ENCODE measurements at regions not wholly inside any gene's neighbourhood (a gene's known extent, or its start where the extent isn't known, plus 50 kb on each side); places are given as distances from the start of the nearest gene placed in this dataset.

DNA sequence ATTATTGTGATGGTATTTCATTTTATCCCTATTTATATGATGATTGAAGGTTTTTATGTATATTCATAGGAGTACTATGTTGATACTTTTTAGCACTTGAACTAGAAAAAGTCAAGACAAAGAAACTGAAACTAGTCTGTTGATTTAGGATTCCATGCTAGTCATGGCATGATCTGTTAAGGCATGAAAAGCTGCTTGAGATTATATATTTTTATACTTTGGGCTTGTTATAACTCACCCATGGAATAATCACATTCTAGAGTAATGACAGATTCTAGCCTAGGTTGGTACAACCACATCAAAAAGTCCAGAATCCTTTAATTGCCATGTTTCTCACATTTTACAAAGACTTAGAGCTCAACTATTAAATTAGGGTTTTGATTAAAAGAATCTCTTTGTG lies 472.6 kb upstream of the CELF4 start:
- Histone ChIP-seq H2AFZ (ENCODE audit: low read length) (no peak overlapping the region), H3K9me3 (ENCODE audit: low read length) (no peaks in the 10 kb centered on the region), H3K9me2 (ENCODE audit: low read depth, low read length) (no peaks in the 10 kb centered on the region), H3K4me2 (ENCODE audit: low read length) (no peak overlapping the region), H4K20me1 (ENCODE audit: insufficient read depth, low read length) (no peaks in the 10 kb centered on the region), H3K27ac (ENCODE audit: low read depth, low read length, poor library complexity, severe bottlenecking) (no peak overlapping the region), H3K27me3 (ENCODE audit: insufficient read depth, low read length) (no peaks in the 10 kb centered on the region), H3K36me3 (ENCODE audit: insufficient read depth, low read length) (no peaks in the 10 kb centered on the region), H3F3A (ENCODE audit: insufficient read depth, low read length) (no peaks in the 10 kb centered on the region), H3K4me1 (ENCODE audit: insufficient read depth, low read length, severe bottlenecking) (no peaks in the 10 kb centered on the region), H3K9ac (ENCODE audit: low read length) (no peak overlapping the region), H3K79me2 (ENCODE audit: insufficient read depth, low read length) (no peaks in the 10 kb centered on the region), H3K4me3 (ENCODE audit: low read depth, low read length, poor library complexity, severe bottlenecking) (no peak overlapping the region)
- TF ChIP-seq, protein P1, sequence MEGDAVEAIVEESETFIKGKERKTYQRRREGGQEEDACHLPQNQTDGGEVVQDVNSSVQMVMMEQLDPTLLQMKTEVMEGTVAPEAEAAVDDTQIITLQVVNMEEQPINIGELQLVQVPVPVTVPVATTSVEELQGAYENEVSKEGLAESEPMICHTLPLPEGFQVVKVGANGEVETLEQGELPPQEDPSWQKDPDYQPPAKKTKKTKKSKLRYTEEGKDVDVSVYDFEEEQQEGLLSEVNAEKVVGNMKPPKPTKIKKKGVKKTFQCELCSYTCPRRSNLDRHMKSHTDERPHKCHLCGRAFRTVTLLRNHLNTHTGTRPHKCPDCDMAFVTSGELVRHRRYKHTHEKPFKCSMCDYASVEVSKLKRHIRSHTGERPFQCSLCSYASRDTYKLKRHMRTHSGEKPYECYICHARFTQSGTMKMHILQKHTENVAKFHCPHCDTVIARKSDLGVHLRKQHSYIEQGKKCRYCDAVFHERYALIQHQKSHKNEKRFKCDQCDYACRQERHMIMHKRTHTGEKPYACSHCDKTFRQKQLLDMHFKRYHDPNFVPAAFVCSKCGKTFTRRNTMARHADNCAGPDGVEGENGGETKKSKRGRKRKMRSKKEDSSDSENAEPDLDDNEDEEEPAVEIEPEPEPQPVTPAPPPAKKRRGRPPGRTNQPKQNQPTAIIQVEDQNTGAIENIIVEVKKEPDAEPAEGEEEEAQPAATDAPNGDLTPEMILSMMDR (IDR thresholded peaks at IDR 0.05; ENCODE audit: low read length): no peak
- TF ChIP-seq EZH2 (IDR thresholded peaks at IDR 0.05; ENCODE audit: borderline replicate concordance, low read length): no peak

DNA sequence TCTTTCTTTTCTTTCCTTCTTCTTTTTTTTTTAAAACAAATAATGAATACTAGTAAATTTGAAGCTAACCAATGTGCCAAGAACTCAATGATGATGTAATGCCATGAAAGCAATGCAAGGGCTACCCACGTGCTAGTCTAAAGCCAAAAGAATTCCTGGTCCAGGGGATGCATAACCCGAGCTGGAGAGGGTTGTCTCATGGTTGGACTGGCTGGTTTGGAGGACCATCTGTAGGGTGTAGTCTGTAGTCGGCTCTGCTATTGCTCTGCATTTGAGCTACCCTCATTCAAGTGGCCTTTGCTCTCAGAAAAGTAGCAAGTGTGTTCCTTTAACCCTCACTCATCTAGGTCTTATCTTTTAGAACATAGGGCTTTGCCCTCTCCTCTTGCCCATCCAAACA lies 469.6 kb upstream of the CELF4 start:
- Histone ChIP-seq H3K4me2 (ENCODE audit: low read length) (no peak overlapping the region), H3K79me2 (ENCODE audit: insufficient read depth, low read length) (no peaks in the 10 kb centered on the region), H3K36me3 (ENCODE audit: insufficient read depth, low read length) (no peaks in the 10 kb centered on the region), H3K9me2 (ENCODE audit: low read depth, low read length) (no peaks in the 10 kb centered on the region), H3K9me3 (ENCODE audit: low read length) (no peaks in the 10 kb centered on the region), H3K4me1 (ENCODE audit: insufficient read depth, low read length, severe bottlenecking) (no peaks in the 10 kb centered on the region), H3F3A (ENCODE audit: insufficient read depth, low read length) (no peaks in the 10 kb centered on the region), H3K4me3 (ENCODE audit: low read depth, low read length, poor library complexity, severe bottlenecking) (no peak overlapping the region), H3K27ac (ENCODE audit: low read depth, low read length, poor library complexity, severe bottlenecking) (no peak overlapping the region), H2AFZ (ENCODE audit: low read length) (no peak overlapping the region), H3K27me3 (ENCODE audit: insufficient read depth, low read length) (no peaks in the 10 kb centered on the region), H3K9ac (ENCODE audit: low read length) (no peak overlapping the region), H4K20me1 (ENCODE audit: insufficient read depth, low read length) (no peaks in the 10 kb centered on the region)
- TF ChIP-seq, protein P1 (IDR thresholded peaks at IDR 0.05; ENCODE audit: low read length): no peak
- TF ChIP-seq EZH2 (IDR thresholded peaks at IDR 0.05; ENCODE audit: borderline replicate concordance, low read length): no peak

DNA sequence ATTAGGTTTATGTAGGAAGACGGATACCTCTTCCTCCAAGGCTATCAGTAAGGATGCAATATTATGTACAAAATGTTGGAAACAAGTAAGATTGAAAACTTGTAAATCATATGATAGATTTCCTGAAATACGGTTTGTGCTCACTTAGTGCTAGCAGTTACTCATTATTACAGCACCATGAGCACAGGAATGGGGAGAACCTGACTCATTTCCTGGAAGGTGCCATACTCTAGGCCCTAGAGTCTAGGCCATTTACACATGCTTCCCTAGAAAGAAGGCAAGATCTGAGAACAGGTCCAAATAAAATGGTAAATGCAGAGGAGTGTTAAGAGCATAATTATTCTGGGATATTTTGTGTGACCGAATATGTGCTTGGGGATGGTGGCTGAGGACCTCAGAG lies 467.7 kb upstream of the CELF4 start:
- TF ChIP-seq, protein P1 (IDR thresholded peaks at IDR 0.05; ENCODE audit: low read length): no peak
- no peak for TF ChIP-seq EZH2 (IDR thresholded peaks at IDR 0.05; ENCODE audit: borderline replicate concordance, low read length)
- H3K4me3 ChIP-seq (ENCODE audit: low read depth, low read length, poor library complexity, severe bottlenecking): no peak overlapping the region
- no peak overlapping the region for H3K9ac ChIP-seq (ENCODE audit: low read length)
- no peaks in the 10 kb centered on the region for H3K9me3 ChIP-seq (ENCODE audit: low read length)
- no peaks in the 10 kb centered on the region for H4K20me1 ChIP-seq (ENCODE audit: insufficient read depth, low read length)
- H3F3A ChIP-seq (ENCODE audit: insufficient read depth, low read length): no peaks in the 10 kb centered on the region
- H3K79me2 ChIP-seq (ENCODE audit: insufficient read depth, low read length): no peaks in the 10 kb centered on the region
- H3K9me2 ChIP-seq (ENCODE audit: low read depth, low read length): no peaks in the 10 kb centered on the region
- no peak overlapping the region for H3K4me2 ChIP-seq (ENCODE audit: low read length)
- H2AFZ ChIP-seq (ENCODE audit: low read length): no peak overlapping the region
- no peak overlapping the region for H3K27ac ChIP-seq (ENCODE audit: low read depth, low read length, poor library complexity, severe bottlenecking)
- no peaks in the 10 kb centered on the region for H3K27me3 ChIP-seq (ENCODE audit: insufficient read depth, low read length)
- H3K36me3 ChIP-seq (ENCODE audit: insufficient read depth, low read length): no peaks in the 10 kb centered on the region
- H3K4me1 ChIP-seq (ENCODE audit: insufficient read depth, low read length, severe bottlenecking): no peaks in the 10 kb centered on the region
